SW 1271 (cell line): ENCODE measurements at regions not wholly inside any gene's neighbourhood (a gene's known extent, or its start where the extent isn't known, plus 50 kb on each side); places are given as distances from the start of the nearest gene placed in this dataset.
"Not testable (repeated sequence)": the region's sequence is repeated elsewhere in the genome, so short reads cannot be mapped to it uniquely, and the experiment has no call there.

Source experiments
- DNase-seq, 2 experiments: peaks; one replicate each; lab custom pipeline; 2025; lab: John Stamatoyannopoulos, UW

GRCh38 chr5:44942524-44943001 lies 133.8 kb downstream of the MRPS30 start:
- no peak for DNase-seq

GRCh38 chr5:44943647-44944046 lies 134.9 kb downstream of the MRPS30 start:
- no peak for DNase-seq

GRCh38 chr5:44945743-44946142 lies 137.0 kb downstream of the MRPS30 start:
- no peak for DNase-seq

GRCh38 chr5:44949687-44950086 lies 140.9 kb downstream of the MRPS30 start:
- no peak for DNase-seq

- no peak for DNase-seq
Observed at GRCh38 chr5:44951371-44951770, 142.6 kb downstream of the MRPS30 start.

GRCh38 chr5:44952376-44952775 lies 143.6 kb downstream of the MRPS30 start:
- peak; percentile 32 to 72 for DNase-seq

- DNase-seq, result no peak
Observed at GRCh38 chr5:44953078-44953477, 144.3 kb downstream of the MRPS30 start.

- DNase-seq, result not testable (repeated sequence)
Observed at GRCh38 chr5:44958943-44959454, 150.3 kb downstream of the MRPS30 start.

GRCh38 chr5:44969825-44970224 lies 161.1 kb downstream of the MRPS30 start:
- DNase-seq, result no peak

- not testable (repeated sequence) for DNase-seq
Observed at GRCh38 chr5:44970963-44971362, 162.2 kb downstream of the MRPS30 start.

- no peak for DNase-seq
Observed at GRCh38 chr5:44974813-44975212, 166.1 kb downstream of the MRPS30 start.

- DNase-seq, result no peak
Observed at GRCh38 chr5:44981708-44982107, 173.0 kb downstream of the MRPS30 start.

- no peak for DNase-seq
Observed at GRCh38 chr5:44983006-44983405, 174.3 kb downstream of the MRPS30 start.

- DNase-seq, result no peak
Observed at GRCh38 chr5:44987026-44987425, 178.3 kb downstream of the MRPS30 start.

- no peak for DNase-seq
Observed at GRCh38 chr5:44991693-44992092, 182.9 kb downstream of the MRPS30 start.

- DNase-seq, result no peak
Observed at GRCh38 chr5:44993286-44993685, 184.5 kb downstream of the MRPS30 start.

GRCh38 chr5:44997506-44997905 lies 188.8 kb downstream of the MRPS30 start:
- no peak for DNase-seq

- DNase-seq, result not testable (repeated sequence)
Observed at GRCh38 chr5:45007102-45007501, 198.4 kb downstream of the MRPS30 start.

GRCh38 chr5:45017568-45017967 lies 208.8 kb downstream of the MRPS30 start:
- no peak for DNase-seq

GRCh38 chr5:45029553-45029952 lies 220.8 kb downstream of the MRPS30 start:
- DNase-seq, result no peak

- DNase-seq, result no peak
Observed at GRCh38 chr5:45035991-45036390, 227.2 kb downstream of the MRPS30 start.

- no peak for DNase-seq
Observed at GRCh38 chr5:45037927-45038326, 229.2 kb downstream of the MRPS30 start.

- peak; percentile 3 to 81 for DNase-seq
Observed at GRCh38 chr5:45038366-45038987, 229.7 kb downstream of the MRPS30 start.

GRCh38 chr5:45042283-45042682 lies 233.5 kb downstream of the MRPS30 start:
- no peak for DNase-seq
